Fibroblast of villous mesenchyme (primary cell): ENCODE measurements at regions not wholly inside any gene's neighbourhood (a gene's known extent, or its start where the extent isn't known, plus 50 kb on each side); places are given as distances from the start of the nearest gene placed in this dataset.

ENCODE experiments used
- DNase-seq: peaks from one replicate; pipeline ENCODE4 v3.0.0-alpha.2; 2010; ENCODE audit warnings: low read depth
- H3K4me3 ChIP-seq: 2 replicates; pipeline ENCODE4 v1.5.1; 2011; ENCODE audit warnings: low read depth, mild to moderate bottlenecking, low read length
- CTCF ChIP-seq: IDR thresholded peaks from 2 replicates; pipeline ENCODE4 v1.5.1; 2012; ENCODE audit warnings: low read depth, mild to moderate bottlenecking, low read length; ENCODE audit not compliant: insufficient read depth

- no peak for TF ChIP-seq CTCF
- no peak overlapping the region for H3K4me3 ChIP-seq
- DNase-seq: no peak
Measured at GRCh38 chr5:103724271-103724670, 161.7 kb upstream of the NUDT12 start.

- no peak overlapping the region for H3K4me3 ChIP-seq
- no peak for TF ChIP-seq CTCF
- no peak for DNase-seq
Measured at GRCh38 chr5:103721183-103721582, 158.6 kb upstream of the NUDT12 start.

- DNase-seq: no peak
- no peak overlapping the region for H3K4me3 ChIP-seq
- TF ChIP-seq CTCF: no peak
Measured at GRCh38 chr5:103718108-103718507, 155.5 kb upstream of the NUDT12 start.

GRCh38 chr5:103708601-103709000, 146.0 kb upstream of the NUDT12 start:
- TF ChIP-seq CTCF: no peak
- DNase-seq: no peak
- no peak overlapping the region for H3K4me3 ChIP-seq

GRCh38 chr5:103706939-103707682, 144.5 kb upstream of the NUDT12 start:
- DNase-seq: peak; percentile 55
- H3K4me3 ChIP-seq: no peak overlapping the region
- no peak for TF ChIP-seq CTCF

- H3K4me3 ChIP-seq: no peak overlapping the region
- no peak for TF ChIP-seq CTCF
Measured at GRCh38 chr5:103703617-103704016, 141.0 kb upstream of the NUDT12 start.

GRCh38 chr5:103693517-103693916, 130.9 kb upstream of the NUDT12 start:
- no peak for DNase-seq
- H3K4me3 ChIP-seq: no peak overlapping the region
- no peak for TF ChIP-seq CTCF

More at GRCh38 chr5:103703617-103704016, 141.0 kb upstream of the NUDT12 start:
- no peak for DNase-seq
